Nephron progenitor cell (in vitro differentiated cells): ENCODE measurements at regions not wholly inside any gene's neighbourhood (a gene's known extent, or its start where the extent isn't known, plus 50 kb on each side); places are given as distances from the start of the nearest gene placed in this dataset.

Experiments
- DNase-seq: peaks from one replicate; pipeline ENCODE4 v3.0.0; 2021
- H3K27ac Mint-ChIP-seq: 2 replicates; pipeline ENCODE4 v1.8.0; 2021; ENCODE audit warnings: mild to moderate bottlenecking, moderate library complexity, mixed read lengths
- H3K27me3 Mint-ChIP-seq: 2 replicates; pipeline ENCODE4 v1.8.0; 2021; ENCODE audit warnings: mild to moderate bottlenecking, low read depth, mixed read lengths; ENCODE audit not compliant: poor library complexity
- H3K36me3 Mint-ChIP-seq: 2 replicates; pipeline ENCODE4 v1.8.0; 2021; ENCODE audit warnings: low read depth, mixed read lengths
- H3K4me1 Mint-ChIP-seq: 2 replicates; pipeline ENCODE4 v1.8.0; 2021; ENCODE audit warnings: mixed read lengths
- H3K4me3 Mint-ChIP-seq: 2 replicates; pipeline ENCODE4 v1.8.0; 2021; ENCODE audit warnings: mild to moderate bottlenecking, moderate library complexity, mixed read lengths
- H3K9me3 Mint-ChIP-seq: 2 replicates; pipeline ENCODE4 v1.8.0; 2021; ENCODE audit warnings: mild to moderate bottlenecking, moderate library complexity, mixed read lengths
- CTCF ChIP-seq: fragments of 200-600 bp; sonication (generic); IDR thresholded peaks from 2 replicates; pipeline ENCODE4 v1.5.0; 2021; ENCODE audit warnings: antibody characterized with exemption

GRCh38 chr16:63457869-63458268, 1421.6 kb upstream of the CDH8 start:
- Mint-ChIP-seq H3K27me3 (no peaks in the 10 kb centered on the region), H3K9me3 (no peaks in the 10 kb centered on the region), H3K4me3 (no peak overlapping the region), H3K36me3 (no peaks in the 10 kb centered on the region), H3K27ac (no peak overlapping the region), H3K4me1 (no peaks in the 10 kb centered on the region)
- DNase-seq = no peak
- no peak for TF ChIP-seq CTCF

- no peak for TF ChIP-seq CTCF
- DNase-seq = no peak
- Mint-ChIP-seq H3K9me3 (no peaks in the 10 kb centered on the region), H3K4me3 (no peak overlapping the region), H3K4me1 (no peaks in the 10 kb centered on the region), H3K27ac (no peak overlapping the region), H3K36me3 (no peaks in the 10 kb centered on the region), H3K27me3 (peaks cover 3% of the 10 kb centered on the region)
Observed at GRCh38 chr16:63453261-63453660, 1417.0 kb upstream of the CDH8 start.

GRCh38 chr16:63447121-63447520, 1410.9 kb upstream of the CDH8 start:
- Mint-ChIP-seq H3K4me1 (no peaks in the 10 kb centered on the region), H3K27ac (no peak overlapping the region), H3K36me3 (no peaks in the 10 kb centered on the region), H3K4me3 (no peak overlapping the region), H3K9me3 (peaks cover 4% of the 10 kb centered on the region), H3K27me3 (peaks cover 3% of the 10 kb centered on the region)
- no peak for DNase-seq
- TF ChIP-seq CTCF = no peak

- H3K27me3 Mint-ChIP-seq = no peaks in the 10 kb centered on the region
- no peak overlapping the region for H3K27ac Mint-ChIP-seq
- H3K9me3 Mint-ChIP-seq = peaks cover 4% of the 10 kb centered on the region
- DNase-seq = no peak
- no peaks in the 10 kb centered on the region for H3K4me1 Mint-ChIP-seq
- no peaks in the 10 kb centered on the region for H3K36me3 Mint-ChIP-seq
- no peak overlapping the region for H3K4me3 Mint-ChIP-seq
- no peak for TF ChIP-seq CTCF
Observed at GRCh38 chr16:63442246-63442645, 1406.0 kb upstream of the CDH8 start.

- Mint-ChIP-seq H3K27ac (no peak overlapping the region), H3K4me1 (no peaks in the 10 kb centered on the region), H3K9me3 (no peaks in the 10 kb centered on the region), H3K27me3 (peaks cover 6% of the 10 kb centered on the region), H3K36me3 (no peaks in the 10 kb centered on the region), H3K4me3 (no peak overlapping the region)
- no peak for DNase-seq
- TF ChIP-seq CTCF = no peak
Observed at GRCh38 chr16:63426275-63426870, 1390.1 kb upstream of the CDH8 start.

- no peak for TF ChIP-seq CTCF
- Mint-ChIP-seq H3K9me3 (no peaks in the 10 kb centered on the region), H3K27ac (no peak overlapping the region), H3K27me3 (peaks cover 4% of the 10 kb centered on the region), H3K36me3 (no peaks in the 10 kb centered on the region), H3K4me3 (no peak overlapping the region), H3K4me1 (no peaks in the 10 kb centered on the region)
- DNase-seq = no peak
Observed at GRCh38 chr16:63422715-63423114, 1386.5 kb upstream of the CDH8 start.
